DND-41 (cell line): ENCODE measurements at regions not wholly inside any gene's neighbourhood (a gene's known extent, or its start where the extent isn't known, plus 50 kb on each side); places are given as distances from the start of the nearest gene placed in this dataset.

Source experiments
- ATAC-seq: fragments of 200-7000 bp; cut with Tn5 transposase; 3 replicates; pipeline ENCODE4 v1.9.1; 2021; ENCODE audit warnings: low read depth; ENCODE audit not compliant: insufficient read depth
- DNase-seq: peaks from one replicate; pipeline ENCODE4 v3.0.0-alpha.2; 2020
- H2AFZ ChIP-seq: 2 replicates; pipeline ENCODE4 v1.6.0; 2012; ENCODE audit warnings: low read depth, low read length
- H3K27ac ChIP-seq: 2 replicates; pipeline ENCODE4 v1.5.1; 2012; ENCODE audit warnings: low read length, inconsistent platforms
- H3K27me3 ChIP-seq: fragments of 200-600 bp; sonication (generic); 2 replicates; pipeline ENCODE4 v1.6.0; 2012; ENCODE audit warnings: low read length, mild to moderate bottlenecking, inconsistent platforms; ENCODE audit not compliant: insufficient read depth, poor library complexity
- H3K36me3 ChIP-seq: 2 replicates; pipeline ENCODE4 v1.5.1; 2012; ENCODE audit warnings: low read length, inconsistent platforms; ENCODE audit not compliant: insufficient read depth
- H3K4me1 ChIP-seq: 2 replicates; pipeline ENCODE4 v1.5.1; 2012; ENCODE audit warnings: mild to moderate bottlenecking, low read length; ENCODE audit not compliant: insufficient read depth
- H3K4me2 ChIP-seq: 2 replicates; pipeline ENCODE4 v1.6.0; 2012; ENCODE audit warnings: mild to moderate bottlenecking, moderate library complexity, low read length, inconsistent platforms; ENCODE audit not compliant: insufficient read depth
- H3K4me3 ChIP-seq, 2 experiments: fragments of 200-600 bp in 1 of 2; shearing (Covaris generic) in 1 of 2; 2 replicates each; pipeline ENCODE4 v1.5.1; 2012 to 2016; ENCODE audit warnings: inconsistent platforms in 2 of 2, low read length in 2 of 2, mild to moderate bottlenecking in 2 of 2, low read depth in 1 of 2, moderate library complexity in 1 of 2
- H3K79me2 ChIP-seq: 2 replicates; pipeline ENCODE4 v1.6.0; 2012; ENCODE audit warnings: low read length, inconsistent platforms; ENCODE audit not compliant: insufficient read depth
- H3K9ac ChIP-seq: 2 replicates; pipeline ENCODE4 v1.6.0; 2012; ENCODE audit warnings: low read depth, mild to moderate bottlenecking, inconsistent platforms, low read length, moderate library complexity
- H3K9me3 ChIP-seq: 2 replicates; pipeline ENCODE4 v1.5.1; 2012; ENCODE audit warnings: low read length, moderate library complexity, mild to moderate bottlenecking, inconsistent platforms; ENCODE audit not compliant: insufficient read depth, severe bottlenecking
- H4K20me1 ChIP-seq: 2 replicates; pipeline ENCODE4 v1.6.0; 2012; ENCODE audit warnings: low read length; ENCODE audit not compliant: insufficient read depth
- CTCF ChIP-seq: IDR thresholded peaks from 2 replicates; pipeline ENCODE4 v1.5.1; 2012; ENCODE audit warnings: borderline replicate concordance, low read length, moderate library complexity, mild to moderate bottlenecking; ENCODE audit not compliant: poor library complexity, severe bottlenecking; ENCODE audit errors: extremely low read depth
- EZH2 ChIP-seq: IDR thresholded peaks from 3 replicates; pipeline ENCODE4 v1.6.1; 2012; ENCODE audit warnings: borderline replicate concordance, low read depth, mild to moderate bottlenecking, moderate library complexity, low read length, inconsistent platforms; ENCODE audit not compliant: severe bottlenecking

DNA sequence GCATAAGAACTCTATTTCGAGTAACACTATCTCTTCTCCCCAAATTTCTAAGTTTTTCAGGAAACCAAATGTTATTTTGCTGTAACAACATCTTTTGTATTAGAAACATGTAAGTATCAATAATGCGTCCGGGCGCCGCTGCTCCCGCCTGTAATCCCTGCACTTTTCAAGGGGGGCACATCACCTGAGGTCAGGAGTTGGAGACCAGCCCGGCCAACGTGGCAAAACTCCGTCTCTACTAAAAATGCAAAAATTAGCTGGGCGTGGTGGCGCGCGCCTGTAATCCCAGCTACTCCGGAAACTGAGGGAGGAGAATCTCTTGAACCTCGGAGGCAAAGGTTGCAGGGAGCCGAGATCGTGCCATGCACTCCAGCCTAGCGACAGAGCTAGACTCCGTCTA, 881.1 kb upstream of the NUDT12 start:
- Histone ChIP-seq H3K4me3 (no peak overlapping the region), H3K79me2 (no peaks in the 10 kb centered on the region), H3K4me1 (no peaks in the 10 kb centered on the region), H3K4me2 (no peak overlapping the region), H3K9me3 (no peaks in the 10 kb centered on the region), H4K20me1 (no peaks in the 10 kb centered on the region), H3K27me3 (no peaks in the 10 kb centered on the region), H3K9ac (no peak overlapping the region), H3K27ac (no peak overlapping the region), H2AFZ (no peak overlapping the region), H3K36me3 (no peaks in the 10 kb centered on the region)
- DNase-seq (no peak), ATAC-seq (no peak)
- TF ChIP-seq CTCF (no peak), EZH2 (no peak)

DNA sequence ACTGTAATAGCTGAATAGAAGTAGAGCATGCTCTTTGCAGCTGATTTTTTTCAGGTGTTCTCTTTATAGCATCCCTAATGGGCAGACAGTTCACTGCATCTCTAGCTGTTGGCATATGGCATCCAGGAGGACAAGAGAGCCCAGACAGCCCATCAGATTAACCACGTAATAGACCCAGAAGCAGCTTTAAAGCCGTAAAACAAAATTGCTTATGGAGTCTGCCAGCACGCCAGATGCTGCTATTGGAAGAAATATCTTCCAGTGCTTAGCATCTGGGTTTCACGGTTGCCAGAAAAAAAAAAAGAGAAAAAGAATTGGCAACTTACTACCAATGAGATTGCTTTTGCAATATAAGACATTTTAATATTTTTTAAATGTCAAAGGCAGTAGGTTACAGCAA, 869.4 kb upstream of the NUDT12 start:
- Histone ChIP-seq H4K20me1 (no peaks in the 10 kb centered on the region), H3K36me3 (no peaks in the 10 kb centered on the region), H3K27ac (no peak overlapping the region), H3K27me3 (no peaks in the 10 kb centered on the region), H3K9ac (no peak overlapping the region), H3K9me3 (no peaks in the 10 kb centered on the region), H3K4me2 (no peak overlapping the region), H2AFZ (no peak overlapping the region), H3K79me2 (no peaks in the 10 kb centered on the region), H3K4me3 (no peak overlapping the region), H3K4me1 (no peaks in the 10 kb centered on the region)
- DNase-seq (no peak), ATAC-seq (no peak)
- TF ChIP-seq EZH2 (no peak), CTCF (no peak)

- Histone ChIP-seq H3K27ac (no peak overlapping the region), H3K36me3 (no peaks in the 10 kb centered on the region), H2AFZ (no peak overlapping the region), H3K27me3 (no peaks in the 10 kb centered on the region), H3K9me3 (no peaks in the 10 kb centered on the region), H3K4me1 (no peaks in the 10 kb centered on the region), H3K4me3 (no peak overlapping the region), H3K4me2 (no peak overlapping the region), H4K20me1 (no peaks in the 10 kb centered on the region), H3K9ac (no peak overlapping the region), H3K79me2 (no peaks in the 10 kb centered on the region)
- DNase-seq (no peak), ATAC-seq (no peak)
- TF ChIP-seq EZH2 (no peak), CTCF (no peak)
These were observed 868.5 kb upstream of the NUDT12 start for GRCh38 chr5:104431002-104431620.

DNA sequence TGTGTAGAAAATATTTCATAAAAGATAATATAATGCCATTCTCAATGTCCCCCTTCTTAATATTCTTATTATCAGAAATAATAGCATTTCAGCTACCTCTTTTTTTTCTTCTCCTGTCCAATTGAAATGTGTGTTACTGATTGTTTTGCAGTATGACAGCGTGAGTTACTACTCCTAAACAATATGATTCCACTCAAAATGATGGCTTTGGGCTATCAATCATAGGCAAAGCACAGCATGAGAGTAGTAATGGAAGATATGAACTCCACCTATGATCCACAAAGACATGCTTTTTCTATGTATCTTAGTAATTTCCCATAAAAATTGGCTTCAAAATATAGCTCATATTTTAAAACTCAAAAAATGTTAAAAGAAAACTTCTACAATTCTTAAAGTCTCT, 867.3 kb upstream of the NUDT12 start:
- H3K9ac ChIP-seq, result no peak overlapping the region
- no peak overlapping the region for H3K4me3 ChIP-seq
- H3K79me2 ChIP-seq, result no peaks in the 10 kb centered on the region
- no peaks in the 10 kb centered on the region for H3K4me1 ChIP-seq
- H4K20me1 ChIP-seq, result no peaks in the 10 kb centered on the region
- no peak overlapping the region for H2AFZ ChIP-seq
- H3K36me3 ChIP-seq, result no peaks in the 10 kb centered on the region
- no peak for ATAC-seq
- no peaks in the 10 kb centered on the region for H3K27me3 ChIP-seq
- no peak for TF ChIP-seq EZH2
- TF ChIP-seq CTCF, result no peak
- no peak overlapping the region for H3K27ac ChIP-seq
- no peaks in the 10 kb centered on the region for H3K9me3 ChIP-seq
- DNase-seq, result no peak
- no peak overlapping the region for H3K4me2 ChIP-seq
